Endothelial cell of umbilical vein (primary cell): ENCODE measurements at regions not wholly inside any gene's neighbourhood (a gene's known extent, or its start where the extent isn't known, plus 50 kb on each side); places are given as distances from the start of the nearest gene placed in this dataset.

ENCODE experiments used
- BruUV-seq: library from RNA; stranded (reverse); fragments of 400-500 nt; replicated peaks from 2 replicates; lab custom pipeline; 2021; lab: Mats Ljungman, UMichigan
- CTCF ChIA-PET: fragments of 300-600, 350-600 bp; sonication (Branson Sonifier 250); formaldehyde crosslinking; loops from one replicate; lab custom pipeline; 2021; ENCODE audit warnings: antibody characterized with exemption, inconsistent platforms; lab: Charles Lee
- POLR2A ChIA-PET: fragments of 300-600, 350-600 bp; sonication (Branson Sonifier 250); formaldehyde crosslinking; loops from one replicate; lab custom pipeline; 2021; ENCODE audit warnings: antibody characterized with exemption, inconsistent platforms; lab: Charles Lee
- DNase-seq: peaks from one replicate; pipeline ENCODE4 v3.0.0-alpha.2; 2011; ENCODE audit warnings: low read depth, low spot score
- FAIRE-seq: peaks from 2 replicates; lab custom pipeline; 2011; peaks lifted over from hg19 to GRCh38; lab: Jason Lieb, UNC
- H2AFZ ChIP-seq: 2 replicates; pipeline ENCODE4 v1.6.0; 2012; ENCODE audit warnings: low read depth, low read length, control low read depth, inconsistent platforms
- H3K27ac ChIP-seq: 2 replicates; pipeline ENCODE4 v1.5.1; 2011; ENCODE audit warnings: low read depth, mild to moderate bottlenecking, control low read depth, low read length, moderate library complexity; ENCODE audit not compliant: insufficient read depth
- H3K27me3 ChIP-seq, 2 experiments: 2 replicates each; pipeline versions ENCODE4 v1.6.0 to v1.6.1; 2011; ENCODE audit warnings: low read length in 2 of 2, mixed read lengths in 1 of 2; ENCODE audit not compliant: control insufficient read depth in 2 of 2, insufficient read depth in 2 of 2
- H3K36me3 ChIP-seq, 2 experiments: 2 replicates in 1 of 2; 3 replicates in 1 of 2; pipeline ENCODE4 v1.5.1; 2011; ENCODE audit warnings: low read length in 2 of 2, mild to moderate bottlenecking in 1 of 2, moderate library complexity in 1 of 2; ENCODE audit not compliant: control insufficient read depth in 2 of 2, insufficient read depth in 2 of 2; ENCODE audit errors: extremely low read depth in 1 of 2
- H3K4me1 ChIP-seq: 3 replicates; pipeline ENCODE4 v1.5.1; 2011; ENCODE audit warnings: mild to moderate bottlenecking, low read length; ENCODE audit not compliant: control insufficient read depth, insufficient read depth; ENCODE audit errors: extremely low read depth
- H3K4me2 ChIP-seq: 2 replicates; pipeline ENCODE4 v1.6.1; 2011; ENCODE audit warnings: low read length, control low read depth, mixed read lengths; ENCODE audit not compliant: insufficient read depth
- H3K4me3 ChIP-seq, 3 experiments: fragments of 200-600 bp in 1 of 3; sonication (generic), shearing (Covaris generic) in 1 of 3; replicated peaks in 1 of 3; 2 replicates each; pipeline ENCODE4 v1.5.1; 2011 to 2016; ENCODE audit warnings: control low read depth in 3 of 3, low read length in 3 of 3, mild to moderate bottlenecking in 2 of 3, inconsistent platforms in 1 of 3, low read depth in 1 of 3, moderate library complexity in 1 of 3; ENCODE audit not compliant: insufficient read depth in 1 of 3
- H3K79me2 ChIP-seq: 2 replicates; pipeline ENCODE4 v1.6.0; 2012; ENCODE audit warnings: low read length, inconsistent platforms; ENCODE audit not compliant: control insufficient read depth, insufficient read depth
- H3K9ac ChIP-seq: replicated peaks from 2 replicates; pipeline ENCODE3; 2011; ENCODE audit warnings: low read length, control low read depth; ENCODE audit not compliant: insufficient read depth; ENCODE audit errors: extremely low read depth
- H3K9me1 ChIP-seq: replicated peaks from 3 replicates; pipeline ENCODE4 v1.6.0; 2011; ENCODE audit warnings: mild to moderate bottlenecking, low read length; ENCODE audit not compliant: control insufficient read depth, insufficient read depth; ENCODE audit errors: extremely low read depth
- H3K9me3 ChIP-seq: replicated peaks from 2 replicates; pipeline ENCODE4 v1.5.1; 2012; ENCODE audit warnings: low read length, inconsistent platforms; ENCODE audit not compliant: control insufficient read depth, insufficient read depth
- H4K20me1 ChIP-seq: replicated peaks from 2 replicates; pipeline ENCODE3; 2011; ENCODE audit warnings: mild to moderate bottlenecking, low read length; ENCODE audit not compliant: control insufficient read depth, insufficient read depth; ENCODE audit errors: extremely low read depth
- EZH2 ChIP-seq: IDR thresholded peaks from 2 replicates; pipeline ENCODE4 v1.6.1; 2012; ENCODE audit warnings: borderline replicate concordance, low read depth, mild to moderate bottlenecking, moderate library complexity, low read length, inconsistent platforms; ENCODE audit not compliant: severe bottlenecking
- FOS ChIP-seq: IDR thresholded peaks from 2 replicates; pipeline ENCODE4 v1.6.1; 2011; ENCODE audit warnings: mild to moderate bottlenecking, low read length, moderate library complexity, borderline replicate concordance; ENCODE audit not compliant: insufficient read depth
- GATA2 ChIP-seq: IDR thresholded peaks from 2 replicates; pipeline ENCODE4 v1.7.0; 2011; ENCODE audit warnings: low read depth, mild to moderate bottlenecking, moderate library complexity, mixed read lengths, low read length; ENCODE audit not compliant: insufficient read length, insufficient read depth
- JUN ChIP-seq: IDR thresholded peaks from 2 replicates; pipeline ENCODE4 v1.6.1; 2011; ENCODE audit warnings: borderline replicate concordance, low read depth; ENCODE audit not compliant: insufficient read length, insufficient read depth
- MYC ChIP-seq: IDR thresholded peaks from one replicate; pipeline ENCODE4 v1.6.1; 2011; ENCODE audit warnings: mild to moderate bottlenecking, low read depth, low read length
- POLR2A ChIP-seq: IDR thresholded peaks from 2 replicates; pipeline ENCODE4 v1.6.1; 2012; ENCODE audit warnings: low read depth, mild to moderate bottlenecking, control low read depth, low read length
- POLR2AphosphoS5 ChIP-seq: IDR thresholded peaks from 2 replicates; pipeline ENCODE4 v1.6.1; 2012; ENCODE audit warnings: low read depth, mild to moderate bottlenecking, control low read depth, low read length, moderate library complexity; ENCODE audit not compliant: insufficient read depth
- dilution Hi-C: fragments of 300-500 bp; cut with MboI; formaldehyde crosslinking; loops from one replicate; pipeline ENCODE4 v1.15.0; 2019; ENCODE audit warnings: low sequenced_read_pairs; ENCODE audit not compliant: extremely low pct_ligation_motif_present
- intact Hi-C: fragments of 100-400 bp; cut with micrococcal nuclease; formaldehyde crosslinking; loops from one replicate; pipeline ENCODE4 v1.10.0; 2022
- TF ChIP-seq, protein P1 (sequence below), 2 donors: IDR thresholded peaks; 1 replicate in 1 of 2; 2 replicates in 1 of 2; pipeline ENCODE4 v1.5.1; 2011; ENCODE audit warnings: low read length in 2 of 2, mild to moderate bottlenecking in 2 of 2, moderate library complexity in 2 of 2, control low read depth in 1 of 2, inconsistent platforms in 1 of 2, low read depth in 1 of 2; ENCODE audit not compliant: insufficient read depth in 1 of 2; ENCODE audit errors: extremely low read depth in 1 of 2

DNA sequence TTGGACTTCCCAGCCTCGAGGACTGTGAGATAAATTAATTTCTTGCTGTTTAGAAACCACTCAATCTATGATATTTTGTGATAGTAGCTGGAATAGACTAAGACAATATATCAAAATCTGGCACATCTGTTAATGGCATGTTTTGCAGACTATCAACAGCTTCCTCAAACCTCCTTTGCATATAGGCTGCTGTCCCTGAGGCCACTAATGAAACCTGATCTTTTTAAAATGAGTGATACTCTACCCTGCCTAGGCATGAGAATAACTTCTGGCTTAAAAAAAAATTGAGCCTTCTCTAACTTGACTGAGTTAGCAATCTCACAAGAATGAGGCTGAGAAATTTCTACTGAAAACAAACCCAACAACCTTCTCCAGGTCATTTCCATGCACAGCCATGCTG is 176.0 kb upstream of the CRBN start:
- Histone ChIP-seq H3K27me3 (no peaks in the 10 kb centered on the region), H3K36me3 (no peaks in the 10 kb centered on the region), H3K4me2 (no peak overlapping the region), H3K27ac (no peak overlapping the region), H4K20me1 (no peaks in the 10 kb centered on the region), H3K79me2 (no peaks in the 10 kb centered on the region), H3K4me1 (no peaks in the 10 kb centered on the region), H3K9me1 (no peaks in the 10 kb centered on the region), H3K9me3 (peaks cover 3% of the 10 kb centered on the region), H2AFZ (no peak overlapping the region), H3K4me3 (no peak overlapping the region), H3K9ac (no peak overlapping the region)
- no peak for TF ChIP-seq GATA2
- no peak for TF ChIP-seq POLR2AphosphoS5
- TF ChIP-seq EZH2 = no peak
- TF ChIP-seq MYC = no peak
- TF ChIP-seq JUN = no peak
- TF ChIP-seq POLR2A = no peak
- TF ChIP-seq FOS = no peak
- TF ChIP-seq, protein P1, sequence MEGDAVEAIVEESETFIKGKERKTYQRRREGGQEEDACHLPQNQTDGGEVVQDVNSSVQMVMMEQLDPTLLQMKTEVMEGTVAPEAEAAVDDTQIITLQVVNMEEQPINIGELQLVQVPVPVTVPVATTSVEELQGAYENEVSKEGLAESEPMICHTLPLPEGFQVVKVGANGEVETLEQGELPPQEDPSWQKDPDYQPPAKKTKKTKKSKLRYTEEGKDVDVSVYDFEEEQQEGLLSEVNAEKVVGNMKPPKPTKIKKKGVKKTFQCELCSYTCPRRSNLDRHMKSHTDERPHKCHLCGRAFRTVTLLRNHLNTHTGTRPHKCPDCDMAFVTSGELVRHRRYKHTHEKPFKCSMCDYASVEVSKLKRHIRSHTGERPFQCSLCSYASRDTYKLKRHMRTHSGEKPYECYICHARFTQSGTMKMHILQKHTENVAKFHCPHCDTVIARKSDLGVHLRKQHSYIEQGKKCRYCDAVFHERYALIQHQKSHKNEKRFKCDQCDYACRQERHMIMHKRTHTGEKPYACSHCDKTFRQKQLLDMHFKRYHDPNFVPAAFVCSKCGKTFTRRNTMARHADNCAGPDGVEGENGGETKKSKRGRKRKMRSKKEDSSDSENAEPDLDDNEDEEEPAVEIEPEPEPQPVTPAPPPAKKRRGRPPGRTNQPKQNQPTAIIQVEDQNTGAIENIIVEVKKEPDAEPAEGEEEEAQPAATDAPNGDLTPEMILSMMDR (IDR thresholded peaks at IDR 0.05; ENCODE audit: extremely low read depth in 1 of 2, insufficient read depth in 1 of 2, low read depth in 1 of 2, low read length in 2 of 2) = no peak
- FAIRE-seq = no peak
- ChIA-PET POLR2A (no interaction called here), CTCF (no interaction called here)
- dilution Hi-C loops (no loop called here), intact Hi-C loops (no loop called here)
- DNase-seq = no peak
- BruUV-seq = no TSS peak
